ENCODE measurements at regions not wholly inside any gene's neighbourhood (a gene's known extent, or its start where the extent isn't known, plus 50 kb on each side); places are given as distances from the start of the nearest gene placed in this dataset.
A peak's percentile ranks its signal among the peaks of the same experiment; 100 is the strongest.
"Not testable (repeated sequence)": the region's sequence is repeated elsewhere in the genome, so short reads cannot be mapped to it uniquely, and the experiment has no call there.

GRCh38 chr7:76709703-76710102 lies 82.6 kb upstream of the POMZP3 start:
- not testable (repeated sequence) for DNase-seq

GRCh38 chr7:76708446-76708845 lies 81.4 kb upstream of the POMZP3 start:
- DNase-seq, result not testable (repeated sequence)

GRCh38 chr7:76703815-76704214 lies 76.7 kb upstream of the POMZP3 start:
- not testable (repeated sequence) for DNase-seq

DNA sequence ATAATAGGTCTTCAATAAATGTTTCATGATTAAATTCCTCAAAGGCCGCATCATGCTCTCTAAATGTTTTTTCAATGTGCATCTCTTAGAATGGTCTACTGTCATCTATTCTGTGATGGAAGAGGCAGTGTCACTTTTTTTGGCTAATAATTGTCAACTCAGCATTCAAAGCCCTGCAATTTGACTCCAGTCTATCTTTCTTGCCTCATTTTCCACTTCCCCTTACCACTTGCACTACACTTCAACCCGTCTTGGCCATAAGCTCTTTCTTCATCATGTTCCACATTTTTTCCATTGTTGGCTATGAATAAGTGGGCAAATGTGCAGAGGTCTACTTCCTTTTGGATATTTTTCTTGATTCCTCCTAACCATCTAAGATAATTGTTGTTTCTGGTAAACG lies 59.2 kb upstream of the POMZP3 start:
- not testable (repeated sequence) for DNase-seq

DNA sequence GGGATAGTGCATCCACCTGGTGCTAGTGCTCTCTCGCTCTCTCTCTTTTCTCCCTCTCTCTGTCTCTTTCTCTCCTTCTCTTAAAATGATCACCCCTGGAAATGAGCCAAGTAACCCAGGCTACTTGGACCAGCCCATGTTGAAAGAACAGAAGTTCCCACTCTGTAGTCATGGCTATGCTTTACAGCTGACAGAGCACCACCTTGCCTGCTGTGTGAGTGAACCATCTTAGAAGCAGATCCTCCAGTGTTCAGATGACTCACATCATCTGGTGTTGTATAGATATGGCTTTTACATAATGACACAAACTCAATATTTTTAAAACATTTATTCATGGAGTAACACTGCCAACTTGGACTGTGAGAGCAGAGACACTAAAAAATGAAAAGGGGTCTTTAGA lies 57.7 kb upstream of the POMZP3 start:
- DNase-seq, result not testable (repeated sequence)

DNA sequence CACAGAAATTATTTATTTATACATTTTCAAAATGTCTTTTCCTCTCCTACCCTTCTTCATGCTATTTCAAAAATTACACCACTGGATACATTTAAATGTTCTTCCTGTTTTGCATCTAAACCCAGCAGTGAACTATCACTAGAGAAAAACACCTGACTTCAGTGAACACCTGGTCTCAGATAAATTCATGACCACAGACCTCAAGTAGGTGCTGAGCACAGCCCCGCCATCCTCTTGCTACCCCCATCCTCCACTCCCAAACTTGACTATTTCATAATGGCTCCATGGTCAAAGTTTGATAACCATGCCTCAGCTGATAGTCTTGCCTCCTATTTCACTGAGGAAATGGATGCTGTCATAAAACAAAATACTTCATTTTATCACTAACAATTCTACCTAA lies 56.6 kb upstream of the POMZP3 start:
- DNase-seq, result not testable (repeated sequence)

GRCh38 chr7:76681810-76682209 lies 54.7 kb upstream of the POMZP3 start:
- peak; percentile 19 for DNase-seq

DNA sequence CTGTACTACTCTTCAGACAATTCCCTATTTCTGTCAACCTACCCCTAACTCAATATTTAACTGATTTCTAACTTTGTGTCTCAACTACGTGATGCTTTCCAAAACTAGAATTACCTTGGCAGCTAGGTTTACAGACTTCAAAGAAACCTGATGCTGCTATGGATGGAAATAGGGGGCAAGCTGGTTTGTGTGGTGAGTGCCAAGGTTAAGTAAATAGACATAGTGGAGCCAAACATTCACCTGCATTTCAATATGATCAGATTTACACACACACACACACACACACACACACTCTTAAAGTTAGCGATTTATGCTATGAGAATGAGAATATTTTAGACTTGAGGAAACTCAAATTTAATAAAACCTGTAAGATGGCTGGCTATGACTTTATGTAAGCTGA lies 52.1 kb upstream of the POMZP3 start:
- not testable (repeated sequence) for DNase-seq

- not testable (repeated sequence) for DNase-seq
Measured at GRCh38 chr7:76678500-76678899, 51.4 kb upstream of the POMZP3 start.

GRCh38 chr7:76676890-76677289 lies 49.8 kb upstream of the POMZP3 start:
- DNase-seq, result not testable (repeated sequence)

All from NCI-H1092 (cell line).